Aorta (tissue), 5 donors: ENCODE measurements at regions not wholly inside any gene's neighbourhood (a gene's known extent, or its start where the extent isn't known, plus 50 kb on each side); places are given as distances from the start of the nearest gene placed in this dataset.

ENCODE experiments used
- ATAC-seq: fragments of 200-7000 bp; cut with Tn5 transposase; one replicate; pipeline ENCODE4 v1.9.1; 2022; ENCODE audit warnings: moderate library complexity; ENCODE audit not compliant: low FRiP score
- DNase-seq, 2 donors: peaks; one replicate each; pipeline ENCODE4 v3.0.0-alpha.2; 2020
- H3K27ac ChIP-seq, 2 donors: one replicate each; pipeline ENCODE4 v1.5.1; 2013; ENCODE audit warnings: low read length in 2 of 2, mild to moderate bottlenecking in 2 of 2, moderate library complexity in 2 of 2, control low read depth in 1 of 2, inconsistent platforms in 1 of 2, low read depth in 1 of 2
- H3K27me3 ChIP-seq, 2 donors: one replicate each; pipeline ENCODE4 v1.6.1; 2013; ENCODE audit warnings: control low read depth in 1 of 2, low read length in 1 of 2, mild to moderate bottlenecking in 1 of 2, moderate library complexity in 1 of 2; ENCODE audit not compliant: insufficient read depth in 2 of 2, control insufficient read depth in 1 of 2
- H3K36me3 ChIP-seq, 2 donors: one replicate each; pipeline ENCODE4 v1.6.1; 2013; ENCODE audit warnings: control low read depth in 1 of 2, low read length in 1 of 2, mild to moderate bottlenecking in 1 of 2; ENCODE audit not compliant: insufficient read depth in 2 of 2, control insufficient read depth in 1 of 2
- H3K4me1 ChIP-seq, 2 donors: one replicate each; pipeline ENCODE4 v1.6.1; 2013; ENCODE audit warnings: low read length in 2 of 2, control low read depth in 1 of 2, mild to moderate bottlenecking in 1 of 2, moderate library complexity in 1 of 2; ENCODE audit not compliant: insufficient read depth in 2 of 2, control insufficient read depth in 1 of 2
- H3K4me3 ChIP-seq, 2 donors: one replicate each; pipeline ENCODE4 v1.5.1; 2013; ENCODE audit warnings: low read length in 2 of 2, control low read depth in 1 of 2, mild to moderate bottlenecking in 1 of 2
- H3K9me3 ChIP-seq: one replicate; pipeline ENCODE4 v1.6.1; 2013; ENCODE audit warnings: mild to moderate bottlenecking, low read length; ENCODE audit not compliant: control insufficient read depth
- WGBS, 2 donors: extraction: QIAGEN DNeasy Blood & Tissue Kit; methylation state at CpG; one replicate each; pipeline ENCODE4 v1.1.7; 2013; 5-methylcytosine and 5-hydroxymethylcytosine counted together
- intact Hi-C, 2 donors: fragments of 100-400 bp; cut with DNase I; formaldehyde crosslinking; loops; one replicate each; pipeline versions ENCODE4 v1.14.2 to v1.15.0; 2022
- donor health status: healthy with polysubstance abuse.
- donor health status: Bipolar disorder and iron deficiency.
- donor health status: DM: no; HTN: no; CAD: no.
- donor health status: DM: no; HTN: no; CAD: no.
- donor health status: DM: yes; HTN: yes; CAD: no.

DNA sequence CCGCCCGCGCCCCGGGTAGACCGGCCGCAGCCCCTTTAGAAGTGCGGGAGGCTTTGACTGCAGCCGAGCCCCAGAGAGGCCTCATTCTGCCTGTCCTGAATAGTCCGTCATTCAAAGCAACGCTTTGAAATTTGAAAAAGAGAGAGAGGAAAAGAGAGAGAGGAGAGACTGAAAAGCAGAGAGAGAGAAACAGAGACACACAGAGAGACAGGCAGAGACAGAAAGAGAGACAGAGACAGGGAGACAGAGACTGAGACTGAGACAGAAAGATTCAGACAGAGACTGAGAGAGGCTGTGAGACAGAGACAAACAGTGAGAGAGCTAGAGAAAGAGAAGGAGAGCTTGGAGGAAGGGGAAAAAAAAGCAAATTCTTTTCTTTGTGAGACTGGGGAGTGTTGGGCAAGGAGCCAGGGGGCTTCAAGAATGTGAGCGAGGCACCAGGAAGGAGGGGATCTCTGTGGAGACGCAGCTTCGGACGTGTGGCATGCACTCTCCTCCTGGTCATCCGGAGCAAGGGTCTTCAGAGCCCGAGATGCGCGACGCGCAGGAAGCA is 73.1 kb downstream of the MYCN start:
- 5 to 10% methylated on average over 20 of the region's 20 CpGs for WGBS, 2 donors
- peaks cover 1% of the 10 kb centered on the region for H3K9me3 ChIP-seq
- peaks cover 0 to 3% of the 10 kb centered on the region in 2 donors for H3K27me3 ChIP-seq
- ATAC-seq, result no peak
- DNase-seq, result no peak
- no peaks in the 10 kb centered on the region for H3K36me3 ChIP-seq
- H3K4me3 ChIP-seq, result no peak overlapping the region
- H3K27ac ChIP-seq, result no peak overlapping the region
- intact Hi-C loops, result no loop called here
- H3K4me1 ChIP-seq, result no peaks in the 10 kb centered on the region

GRCh38 chr2:16012626-16013358 is 72.4 kb downstream of the MYCN start:
- Histone ChIP-seq H3K36me3 (no peaks in the 10 kb centered on the region), H3K27me3 (peaks cover 0 to 3% of the 10 kb centered on the region in 2 donors), H3K27ac (no peak overlapping the region), H3K4me1 (no peaks in the 10 kb centered on the region), H3K9me3 (peaks cover 2% of the 10 kb centered on the region), H3K4me3 (no peak overlapping the region)
- DNase-seq (no peak), ATAC-seq (no peak)
- 14 to 18% methylated on average over 19 of the region's 19 CpGs for WGBS, 2 donors
- intact Hi-C loops, result no loop called here

GRCh38 chr2:16012029-16012596 is 71.8 kb downstream of the MYCN start:
- no peaks in the 10 kb centered on the region for H3K4me1 ChIP-seq
- H3K27me3 ChIP-seq, result peaks cover 0 to 3% of the 10 kb centered on the region in 2 donors
- H3K4me3 ChIP-seq, result no peak overlapping the region
- H3K9me3 ChIP-seq, result peaks cover 2% of the 10 kb centered on the region
- intact Hi-C loops, result no loop called here
- H3K27ac ChIP-seq, result no peak overlapping the region
- H3K36me3 ChIP-seq, result no peaks in the 10 kb centered on the region
- 79% methylated on average over 2 of the region's 2 CpGs for WGBS, 2 donors
- no peak for DNase-seq
- no peak for ATAC-seq

DNA sequence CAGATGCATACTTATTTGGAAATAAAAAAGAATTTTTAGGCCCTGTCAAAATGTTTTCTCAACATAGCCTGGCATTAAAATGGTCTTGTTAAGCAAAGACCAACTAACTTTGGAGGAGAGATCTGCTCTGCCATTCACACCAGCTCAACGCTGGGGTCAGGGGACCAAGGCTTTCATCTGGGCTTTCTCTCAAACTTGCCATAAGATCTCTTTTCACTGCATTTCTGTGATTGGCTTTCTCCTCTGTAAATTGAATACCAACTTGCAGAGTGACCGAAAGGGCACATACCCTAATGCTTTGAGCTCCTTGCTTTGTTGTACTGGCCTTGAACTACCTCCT is 71.2 kb downstream of the MYCN start:
- DNase-seq (no peak), ATAC-seq (no peak)
- Histone ChIP-seq H3K27ac (no peak overlapping the region), H3K4me3 (no peak overlapping the region), H3K36me3 (no peaks in the 10 kb centered on the region), H3K4me1 (no peaks in the 10 kb centered on the region), H3K9me3 (peaks cover 2% of the 10 kb centered on the region), H3K27me3 (peaks cover 0 to 3% of the 10 kb centered on the region in 2 donors)
- intact Hi-C loops, result no loop called here
- WGBS, 2 donors, result 78 to 83% methylated on average over 2 of the region's 2 CpGs

GRCh38 chr2:16010951-16011620 is 70.7 kb downstream of the MYCN start:
- WGBS, 2 donors, result 65 to 70% methylated on average over 2 of the region's 2 CpGs
- peaks cover 2% of the 10 kb centered on the region for H3K9me3 ChIP-seq
- no peak overlapping the region for H3K4me3 ChIP-seq
- H3K27ac ChIP-seq, result no peak overlapping the region
- H3K4me1 ChIP-seq, result no peaks in the 10 kb centered on the region
- peaks cover 0 to 3% of the 10 kb centered on the region in 2 donors for H3K27me3 ChIP-seq
- intact Hi-C loops, result no loop called here
- H3K36me3 ChIP-seq, result no peaks in the 10 kb centered on the region
- ATAC-seq, result no peak
- no peak for DNase-seq

GRCh38 chr2:16010011-16010410 is 69.7 kb downstream of the MYCN start:
- no peak for DNase-seq
- Histone ChIP-seq H3K27me3 (peaks cover 0 to 3% of the 10 kb centered on the region in 2 donors), H3K27ac (no peak overlapping the region), H3K4me3 (no peak overlapping the region), H3K9me3 (peaks cover 2% of the 10 kb centered on the region), H3K36me3 (no peaks in the 10 kb centered on the region), H3K4me1 (no peaks in the 10 kb centered on the region)
- intact Hi-C loops, result no loop called here
- ATAC-seq, result no peak
- 62 to 67% methylated on average over 3 of the region's 3 CpGs for WGBS, 2 donors

- Histone ChIP-seq H3K27me3 (peaks cover 0 to 3% of the 10 kb centered on the region in 2 donors), H3K4me3 (no peak overlapping the region), H3K27ac (no peak overlapping the region), H3K9me3 (peaks cover 2% of the 10 kb centered on the region), H3K4me1 (no peaks in the 10 kb centered on the region), H3K36me3 (no peaks in the 10 kb centered on the region)
- intact Hi-C loops, result no loop called here
- ATAC-seq (no peak), DNase-seq (no peak)
Observed at GRCh38 chr2:16009560-16009959, 69.2 kb downstream of the MYCN start.

DNA sequence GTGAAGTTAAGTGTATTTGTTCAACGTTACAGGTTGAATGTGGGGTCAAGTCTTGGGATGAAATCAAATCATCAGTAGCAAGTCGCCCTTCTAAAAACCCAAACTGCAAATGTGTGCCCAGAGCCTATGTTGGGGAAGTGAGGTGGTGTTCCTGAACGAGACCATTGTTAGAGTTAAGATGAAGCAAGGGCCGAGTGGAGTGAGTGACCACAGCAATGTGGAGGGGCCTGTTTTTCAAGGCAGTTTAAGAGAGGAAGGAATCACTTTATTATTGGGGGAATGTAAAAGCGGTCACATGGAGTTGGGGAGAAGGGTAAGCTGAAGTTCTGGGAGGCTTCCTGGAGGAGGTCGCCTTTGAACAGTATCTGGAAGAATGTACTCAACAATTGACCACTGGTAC is 68.5 kb downstream of the MYCN start:
- Histone ChIP-seq H3K4me1 (no peaks in the 10 kb centered on the region), H3K27me3 (peaks cover 0 to 3% of the 10 kb centered on the region in 2 donors), H3K27ac (no peak overlapping the region), H3K9me3 (peaks cover 2% of the 10 kb centered on the region), H3K4me3 (no peak overlapping the region), H3K36me3 (no peaks in the 10 kb centered on the region)
- ATAC-seq (no peak), DNase-seq (no peak)
- intact Hi-C loops, result no loop called here
- 84% methylated on average over 6 of the region's 6 CpGs for WGBS, 2 donors
